Breast epithelium (tissue), 4 donors: ENCODE measurements at regions not wholly inside any gene's neighbourhood (a gene's known extent, or its start where the extent isn't known, plus 50 kb on each side); places are given as distances from the start of the nearest gene placed in this dataset.

Experiments used
- DNase-seq, 2 donors: peaks; one replicate each; pipeline ENCODE4 v3.0.0-alpha.2; 2019; ENCODE audit warnings: low spot score in 2 of 2
- H3K27ac ChIP-seq, 2 donors: fragments of 200-600 bp; sonication (generic) in 1 of 2; one replicate each; pipeline ENCODE4 v1.5.1; 2016 to 2019; ENCODE audit warnings: mild to moderate bottlenecking in 1 of 2
- H3K27me3 ChIP-seq, 2 donors: fragments of 200-600 bp; sonication (generic) in 1 of 2; one replicate each; pipeline versions ENCODE4 v1.5.1 to v1.6.0; 2017 to 2019; ENCODE audit warnings: control low read depth in 1 of 2, mild to moderate bottlenecking in 1 of 2
- H3K36me3 ChIP-seq: fragments of 200-600 bp; one replicate; pipeline ENCODE4 v1.5.1; 2019
- H3K4me1 ChIP-seq, 2 donors: fragments of 200-600 bp; sonication (generic); one replicate each; pipeline ENCODE4 v1.5.1; 2016 to 2019; ENCODE audit warnings: control low read depth in 1 of 2
- H3K4me3 ChIP-seq, 3 donors: fragments of 200-600 bp; sonication (generic); 1 replicate in 2 of 3; 2 replicates in 1 of 3; pipeline ENCODE4 v1.5.1; 2016 to 2019; ENCODE audit warnings: mild to moderate bottlenecking in 3 of 3, moderate library complexity in 2 of 3
- H3K9me3 ChIP-seq, 2 donors: fragments of 200-600 bp; sonication (generic) in 1 of 2; one replicate each; pipeline ENCODE4 v1.5.1; 2016 to 2019; ENCODE audit warnings: control low read depth in 1 of 2
- POLR2A ChIP-seq: fragments of 450-650 bp; IDR thresholded peaks from one replicate; pipeline ENCODE4 v1.6.1; 2016; ENCODE audit warnings: antibody characterized with exemption, mild to moderate bottlenecking, moderate library complexity
- POLR2AphosphoS5 ChIP-seq, 3 donors: sonication (generic); formaldehyde crosslinking; IDR thresholded peaks; one replicate each; pipeline ENCODE4 v1.6.1; 2017; ENCODE audit warnings: antibody characterized with exemption in 3 of 3
- intact Hi-C: fragments of 100-400 bp; cut with DNase I; formaldehyde crosslinking; loops from one replicate; pipeline ENCODE4 v1.15.1; 2023; ENCODE audit warnings: low total_unique reads
- TF ChIP-seq, protein P1 (sequence below), 3 donors: fragments of 450-650 bp; IDR thresholded peaks; one replicate each; pipeline ENCODE4 v1.5.1; 2016 to 2017; ENCODE audit warnings: antibody characterized with exemption in 3 of 3, mild to moderate bottlenecking in 3 of 3, moderate library complexity in 3 of 3

DNA sequence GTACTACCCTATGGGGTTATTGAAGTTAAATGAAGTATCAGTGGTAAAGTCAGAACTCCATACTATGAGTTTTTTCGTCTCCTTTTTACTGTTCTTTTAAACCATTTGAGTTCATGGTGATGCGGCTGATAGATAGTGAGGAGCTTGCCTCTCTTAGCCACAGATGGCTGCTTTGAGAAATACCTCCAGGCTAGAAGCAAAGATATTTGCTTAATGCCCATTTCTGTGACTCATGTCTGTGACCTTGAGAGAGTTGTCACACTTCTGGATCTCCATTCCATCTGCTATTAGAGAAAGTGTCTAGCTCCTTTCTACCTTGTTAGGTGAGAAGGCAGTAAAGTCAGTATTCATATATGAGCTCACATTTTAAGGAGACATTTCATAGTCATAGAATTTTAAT lies 89.5 kb upstream of the PLXNA2 start:
- Histone ChIP-seq H3K4me1 (no peaks in the 10 kb centered on the region), H3K36me3 (no peaks in the 10 kb centered on the region), H3K9me3 (no peaks in the 10 kb centered on the region), H3K4me3 (no peak overlapping the region), H3K27me3 (no peaks in the 10 kb centered on the region), H3K27ac (no peak overlapping the region)
- no peak for DNase-seq
- TF ChIP-seq POLR2AphosphoS5 (IDR thresholded peaks at IDR 0.05) (no peak), POLR2A (no peak)
- TF ChIP-seq, protein P1, sequence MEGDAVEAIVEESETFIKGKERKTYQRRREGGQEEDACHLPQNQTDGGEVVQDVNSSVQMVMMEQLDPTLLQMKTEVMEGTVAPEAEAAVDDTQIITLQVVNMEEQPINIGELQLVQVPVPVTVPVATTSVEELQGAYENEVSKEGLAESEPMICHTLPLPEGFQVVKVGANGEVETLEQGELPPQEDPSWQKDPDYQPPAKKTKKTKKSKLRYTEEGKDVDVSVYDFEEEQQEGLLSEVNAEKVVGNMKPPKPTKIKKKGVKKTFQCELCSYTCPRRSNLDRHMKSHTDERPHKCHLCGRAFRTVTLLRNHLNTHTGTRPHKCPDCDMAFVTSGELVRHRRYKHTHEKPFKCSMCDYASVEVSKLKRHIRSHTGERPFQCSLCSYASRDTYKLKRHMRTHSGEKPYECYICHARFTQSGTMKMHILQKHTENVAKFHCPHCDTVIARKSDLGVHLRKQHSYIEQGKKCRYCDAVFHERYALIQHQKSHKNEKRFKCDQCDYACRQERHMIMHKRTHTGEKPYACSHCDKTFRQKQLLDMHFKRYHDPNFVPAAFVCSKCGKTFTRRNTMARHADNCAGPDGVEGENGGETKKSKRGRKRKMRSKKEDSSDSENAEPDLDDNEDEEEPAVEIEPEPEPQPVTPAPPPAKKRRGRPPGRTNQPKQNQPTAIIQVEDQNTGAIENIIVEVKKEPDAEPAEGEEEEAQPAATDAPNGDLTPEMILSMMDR (IDR thresholded peaks at IDR 0.05), result no peak
- intact Hi-C loops, result no loop called here

DNA sequence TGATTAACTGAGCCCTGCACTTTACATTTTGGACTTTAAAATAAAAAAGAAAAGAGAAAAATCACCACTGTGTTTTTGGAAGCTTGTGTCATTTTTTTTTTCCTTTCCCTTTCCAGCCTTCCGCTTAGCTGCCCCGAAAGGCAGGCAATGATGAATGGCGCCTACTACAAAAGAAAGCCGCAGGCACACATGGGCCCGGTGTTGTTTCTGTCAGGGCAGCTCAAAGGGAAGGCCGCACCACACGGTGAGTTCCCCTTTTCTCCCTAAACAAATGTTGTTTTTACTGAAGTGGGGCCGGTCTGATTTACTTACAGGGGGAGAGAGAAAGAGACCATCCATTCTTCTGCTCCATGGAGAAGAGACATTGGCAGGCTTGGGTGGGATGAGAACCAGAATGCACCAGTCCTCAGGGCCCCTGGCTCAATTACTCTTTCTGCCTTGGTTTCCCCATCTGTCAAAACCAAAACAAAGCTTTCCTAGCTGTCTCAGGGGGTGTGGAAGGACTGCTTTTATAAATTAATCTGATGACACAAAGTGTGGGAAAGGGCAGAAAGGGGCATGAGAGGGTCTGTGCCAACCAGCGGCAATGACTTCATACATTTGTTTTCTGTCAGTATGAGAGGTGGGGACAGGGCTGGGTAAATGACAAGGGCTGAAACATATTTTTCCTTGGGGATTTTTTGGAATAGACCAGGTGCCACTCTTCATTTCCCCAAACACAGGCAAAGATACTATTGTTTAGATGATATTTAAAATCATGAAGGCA lies 91.4 kb upstream of the PLXNA2 start:
- no peaks in the 10 kb centered on the region for H3K27me3 ChIP-seq
- TF ChIP-seq, protein P1 (IDR thresholded peaks at IDR 0.05), result no peak
- no peak for TF ChIP-seq POLR2AphosphoS5 (IDR thresholded peaks at IDR 0.05)
- TF ChIP-seq POLR2A, result no peak

DNA sequence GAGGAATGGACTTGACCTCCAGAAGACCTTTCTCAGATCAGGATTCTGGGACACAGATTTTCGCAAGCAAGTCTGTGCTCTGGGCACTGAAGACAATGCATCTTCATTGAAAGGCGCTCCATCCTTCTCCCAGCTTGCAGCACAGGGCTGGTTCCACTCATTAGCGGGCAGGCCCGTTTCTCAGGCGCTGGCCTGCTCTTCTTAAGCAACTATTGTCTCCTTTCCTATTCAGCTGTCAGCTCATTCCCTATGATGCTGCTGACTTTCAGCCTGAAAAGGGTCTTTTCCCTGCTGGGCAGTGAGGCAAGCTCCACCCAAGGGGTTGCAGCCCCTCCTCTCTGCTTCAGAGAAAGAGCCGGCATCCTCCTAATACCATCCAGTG lies 91.9 kb upstream of the PLXNA2 start:
- no peaks in the 10 kb centered on the region for H3K36me3 ChIP-seq
- no peak for DNase-seq
- no peak overlapping the region for H3K27ac ChIP-seq
- TF ChIP-seq, protein P1 (IDR thresholded peaks at IDR 0.05), result no peak
- no peaks in the 10 kb centered on the region for H3K9me3 ChIP-seq
- no peaks in the 10 kb centered on the region for H3K27me3 ChIP-seq
- no peaks in the 10 kb centered on the region for H3K4me1 ChIP-seq
- H3K4me3 ChIP-seq, result no peak overlapping the region
- intact Hi-C loops, result no loop called here

More for the DNA sequence above, 91.4 kb upstream of the PLXNA2 start:
- Histone ChIP-seq H3K4me3 (no peak overlapping the region), H3K9me3 (no peaks in the 10 kb centered on the region), H3K4me1 (no peaks in the 10 kb centered on the region), H3K27ac (no peak overlapping the region), H3K36me3 (no peaks in the 10 kb centered on the region)
- intact Hi-C loops, result no loop called here
- DNase-seq, result no peak

GRCh38 chr1:208339911-208340310 lies 95.7 kb upstream of the PLXNA2 start:
- Histone ChIP-seq H3K36me3 (no peaks in the 10 kb centered on the region), H3K9me3 (no peaks in the 10 kb centered on the region), H3K27ac (no peak overlapping the region), H3K4me3 (no peak overlapping the region), H3K27me3 (no peaks in the 10 kb centered on the region), H3K4me1 (no peaks in the 10 kb centered on the region)
- TF ChIP-seq POLR2A, result no peak
- TF ChIP-seq POLR2AphosphoS5 (IDR thresholded peaks at IDR 0.05), result no peak
- TF ChIP-seq, protein P1 (IDR thresholded peaks at IDR 0.05), result no peak
- intact Hi-C loops, result no loop called here
- no peak for DNase-seq

GRCh38 chr1:208343226-208343625 lies 99.0 kb upstream of the PLXNA2 start:
- no peak overlapping the region for H3K27ac ChIP-seq
- TF ChIP-seq POLR2AphosphoS5 (IDR thresholded peaks at IDR 0.05), result no peak
- no peak for TF ChIP-seq POLR2A
- no peaks in the 10 kb centered on the region for H3K27me3 ChIP-seq
- no peaks in the 10 kb centered on the region for H3K36me3 ChIP-seq
- DNase-seq, result no peak
- intact Hi-C loops, result no loop called here
- H3K4me3 ChIP-seq, result no peak overlapping the region
- no peaks in the 10 kb centered on the region for H3K9me3 ChIP-seq
- H3K4me1 ChIP-seq, result no peaks in the 10 kb centered on the region
